ENCODE measurements at regions not wholly inside any gene's neighbourhood (a gene's known extent, or its start where the extent isn't known, plus 50 kb on each side); places are given as distances from the start of the nearest gene placed in this dataset.

DNA sequence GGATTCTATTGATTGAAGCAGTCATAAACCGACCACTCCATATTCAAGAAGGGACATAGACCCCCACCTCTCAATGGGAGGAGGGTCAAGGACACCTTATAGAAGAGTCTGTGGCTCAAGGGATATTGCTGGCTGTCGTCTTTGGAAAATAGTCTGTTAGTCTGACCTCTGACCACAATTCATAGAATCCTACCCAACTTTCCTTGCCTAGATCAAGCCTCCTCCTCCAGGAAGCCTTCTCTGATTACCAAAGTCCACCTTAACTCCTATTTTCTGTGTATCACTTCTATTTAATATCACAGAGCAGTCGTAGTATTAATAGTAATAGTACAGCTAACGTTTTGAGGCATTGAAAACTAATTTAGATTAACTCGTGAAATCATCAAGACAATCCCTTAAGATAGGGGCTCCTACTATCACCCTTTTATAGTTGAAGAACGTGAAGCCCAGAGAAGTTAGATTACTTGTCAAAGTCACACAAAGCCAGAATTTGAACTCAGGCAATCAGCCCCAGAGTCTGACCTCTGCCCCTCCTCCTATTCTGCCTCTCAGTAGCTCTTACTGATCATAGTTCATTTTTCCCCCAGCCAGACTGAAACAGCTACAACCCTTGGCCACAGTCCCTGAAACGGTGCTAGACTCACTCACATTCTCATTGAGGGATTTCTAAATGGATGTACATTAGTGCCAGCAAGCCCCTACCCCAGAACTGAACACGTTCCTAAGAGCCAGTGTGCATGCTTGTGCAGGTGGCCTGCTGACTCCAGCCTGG, 636.6 kb downstream of the MID1IP1 start:
- no peak for DNase-seq (ENCODE audit: low read depth in 2 of 2)

DNA sequence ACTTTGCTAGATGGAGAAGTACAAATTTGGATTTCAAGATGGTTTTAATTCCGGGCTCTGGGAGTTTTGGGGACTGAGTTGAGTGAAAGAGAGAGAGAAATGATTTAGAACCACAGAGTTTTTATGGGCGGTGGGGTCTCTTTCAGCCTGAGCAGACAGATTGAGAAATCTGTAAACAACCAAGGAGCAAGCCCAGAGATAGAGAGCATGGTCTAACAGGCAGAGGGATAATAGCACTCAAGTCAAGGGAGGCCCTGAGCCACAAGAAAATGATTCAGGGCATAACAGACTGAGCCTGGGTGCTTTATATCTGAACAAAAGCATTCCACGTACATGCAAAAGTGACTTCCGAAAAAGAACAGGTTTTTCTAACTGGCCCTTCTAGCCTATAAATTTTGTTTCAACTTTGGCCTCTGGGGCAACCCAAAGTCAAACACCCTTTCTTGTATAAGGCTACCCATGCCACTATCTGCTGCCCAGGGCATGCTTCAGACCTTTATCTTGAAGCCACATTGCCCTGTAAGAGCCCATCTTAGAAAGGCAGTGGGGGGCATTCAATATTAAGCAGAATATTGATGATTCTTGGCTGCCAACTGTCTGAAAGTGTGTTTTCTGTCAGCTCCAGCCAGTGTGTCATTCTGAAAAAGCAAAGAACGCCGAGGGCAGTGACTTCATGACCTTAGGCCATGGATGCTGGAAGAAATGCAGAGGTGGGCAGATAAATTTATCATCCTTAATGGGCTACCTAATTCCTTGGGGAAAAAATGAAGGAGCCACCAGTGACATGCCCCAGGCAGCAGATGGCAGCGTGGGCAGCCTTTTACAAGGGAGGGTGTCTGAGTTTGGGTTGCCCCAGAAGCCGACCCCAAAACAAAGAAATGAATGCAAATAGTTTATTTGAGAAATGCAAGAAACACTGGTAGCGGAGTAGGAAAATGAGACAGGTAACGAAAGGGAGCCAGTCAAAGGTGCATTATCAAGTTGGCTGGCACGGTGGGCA, 637.6 kb downstream of the MID1IP1 start:
- DNase-seq (ENCODE audit: low read depth in 2 of 2): no peak

DNA sequence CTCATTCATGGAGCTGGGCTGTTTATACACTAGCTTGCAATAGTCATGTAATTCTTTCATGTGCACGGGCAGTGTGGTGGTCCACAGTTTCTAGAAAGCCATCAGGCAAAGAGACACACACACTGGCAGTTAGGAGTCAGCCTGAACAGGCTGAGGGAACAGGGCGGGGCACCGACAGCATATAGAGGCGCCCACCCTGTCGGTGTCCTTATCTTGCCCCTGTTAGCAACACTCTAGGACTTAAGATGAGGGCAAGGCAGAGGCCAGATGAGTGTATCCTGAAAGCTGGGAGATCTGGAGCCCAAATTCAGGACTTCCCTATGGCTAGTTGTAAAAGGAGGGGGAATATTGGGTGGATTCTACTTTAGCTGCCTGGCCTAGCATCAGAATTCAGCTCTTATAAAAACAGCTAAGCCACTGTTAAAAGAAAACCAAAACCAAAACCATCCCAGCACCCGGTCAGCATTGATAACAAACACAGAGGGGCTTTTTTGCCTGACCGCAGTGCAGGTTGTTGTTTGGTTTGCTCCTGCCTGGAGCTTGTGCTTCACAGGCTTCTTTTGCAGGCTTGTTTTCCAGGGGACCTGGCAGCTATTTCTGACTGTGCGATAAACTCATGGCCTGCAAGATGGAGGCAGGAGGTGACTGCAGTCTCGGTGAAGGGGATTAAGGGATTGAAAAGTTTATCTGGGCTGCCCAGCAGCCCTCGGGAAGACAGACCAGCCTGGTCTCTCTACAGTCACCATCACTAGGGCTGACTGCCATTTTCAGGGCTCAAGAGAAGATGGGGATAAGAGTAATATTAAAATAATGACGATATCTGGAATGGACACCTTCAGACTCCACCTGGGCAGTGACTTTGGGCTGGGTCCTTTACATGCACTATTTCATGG, 638.9 kb downstream of the MID1IP1 start:
- DNase-seq (ENCODE audit: low read depth in 2 of 2): no peak

DNA sequence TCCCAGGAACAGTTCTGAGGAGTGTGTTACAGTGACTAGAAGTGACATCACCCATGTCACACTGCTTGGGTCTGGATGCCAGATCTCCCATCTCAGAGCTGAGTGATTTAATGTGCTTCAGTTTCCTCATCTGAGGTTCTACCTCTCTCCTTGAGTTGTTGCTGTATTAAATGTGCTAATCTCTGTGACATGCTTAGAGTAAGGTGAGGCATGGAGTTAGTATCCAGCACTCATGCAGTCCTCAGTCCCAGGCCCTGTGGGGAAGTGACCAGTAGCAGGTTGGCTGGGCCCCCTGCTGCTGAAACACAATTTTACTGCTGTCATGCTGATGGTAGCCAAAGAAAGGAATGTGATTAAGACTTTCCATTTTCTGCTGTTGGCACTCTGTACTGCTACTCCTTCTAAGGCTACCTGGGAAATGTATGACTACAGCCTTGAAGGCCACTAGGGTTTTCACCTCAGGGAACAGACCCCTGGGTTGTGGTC, 639.6 kb downstream of the MID1IP1 start:
- DNase-seq (ENCODE audit: low read depth in 2 of 2): no peak

DNA sequence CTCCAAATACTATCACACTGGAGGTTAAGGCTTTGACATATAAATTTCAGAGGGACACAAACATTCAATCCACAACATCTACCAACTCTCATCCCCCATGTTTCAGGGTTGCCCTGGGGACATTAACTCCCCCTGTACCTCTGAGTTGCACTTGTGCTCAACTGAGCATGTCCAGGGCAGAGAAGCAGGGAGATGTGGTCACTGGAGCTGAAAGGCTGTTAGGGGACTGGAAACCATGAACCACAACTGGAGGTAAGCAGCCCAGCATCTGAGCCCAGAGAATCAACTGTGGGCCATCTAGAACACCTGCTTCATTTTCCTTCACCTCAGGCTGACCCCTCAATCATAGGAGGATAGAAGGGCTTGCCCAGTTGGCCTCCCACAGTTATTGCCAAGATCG, 641.1 kb downstream of the MID1IP1 start:
- DNase-seq (ENCODE audit: low read depth in 2 of 2): no peak

DNA sequence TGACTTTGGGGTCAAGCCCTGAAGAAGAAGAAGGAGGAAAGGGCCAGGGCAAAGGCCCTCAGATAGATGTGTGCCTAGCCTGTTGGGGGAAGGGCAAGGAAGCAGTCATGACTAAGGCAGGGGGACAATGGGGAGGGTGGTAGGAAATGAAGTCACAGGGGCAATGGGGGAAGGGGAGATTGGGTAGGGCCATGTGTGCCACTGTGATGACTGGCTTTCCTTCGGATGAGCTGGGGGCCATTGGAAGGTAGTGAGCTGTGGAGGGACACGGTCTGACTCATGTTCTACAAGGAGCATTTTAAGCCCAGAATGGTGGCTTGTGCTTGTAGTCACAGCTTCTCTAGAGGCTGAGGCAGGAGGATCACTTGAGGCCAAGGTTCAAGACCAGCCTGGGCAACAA, 642.0 kb downstream of the MID1IP1 start:
- no peak for DNase-seq (ENCODE audit: low read depth in 2 of 2)

DNA sequence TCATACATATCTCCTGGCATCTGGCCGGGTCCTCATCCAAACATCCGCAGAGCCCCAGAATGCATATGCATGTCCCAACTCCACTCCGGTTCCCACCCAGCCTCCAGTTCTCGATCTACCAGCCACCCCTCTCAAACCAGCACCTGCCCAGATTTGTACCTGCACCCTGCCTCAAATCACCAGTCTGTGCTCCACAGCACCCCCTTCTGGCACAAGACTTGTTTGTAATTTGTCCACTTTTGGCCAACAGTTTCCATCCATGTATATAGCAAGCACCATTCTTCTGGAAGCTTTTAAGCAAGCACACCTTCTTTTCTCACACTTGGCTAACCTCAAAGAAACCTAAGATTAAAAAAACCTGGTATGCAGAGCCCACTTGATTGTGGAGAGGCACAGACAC, 644.1 kb downstream of the MID1IP1 start:
- DNase-seq (ENCODE audit: low read depth in 2 of 2): peak in 1 of 2 donors; percentile 54

DNA sequence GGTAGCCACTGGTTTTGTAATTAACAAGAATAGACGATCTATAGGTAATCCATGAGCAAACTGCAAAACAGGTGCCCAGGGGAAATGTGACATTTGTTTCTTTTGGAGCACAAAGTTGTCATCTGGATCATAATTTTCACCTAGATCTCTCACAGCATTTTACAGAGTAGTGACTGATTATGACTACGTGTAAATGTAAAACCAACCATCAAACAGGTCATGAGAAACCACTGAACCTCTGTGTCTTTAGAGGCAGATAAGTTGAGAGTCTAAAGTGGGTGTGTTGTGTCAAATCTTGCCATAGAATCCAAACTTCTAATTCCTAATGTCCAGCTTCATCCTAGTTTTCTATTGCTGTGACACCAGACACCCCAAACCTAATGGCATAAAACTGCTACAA, 648.1 kb downstream of the MID1IP1 start:
- DNase-seq (ENCODE audit: low read depth in 2 of 2): no peak

DNA sequence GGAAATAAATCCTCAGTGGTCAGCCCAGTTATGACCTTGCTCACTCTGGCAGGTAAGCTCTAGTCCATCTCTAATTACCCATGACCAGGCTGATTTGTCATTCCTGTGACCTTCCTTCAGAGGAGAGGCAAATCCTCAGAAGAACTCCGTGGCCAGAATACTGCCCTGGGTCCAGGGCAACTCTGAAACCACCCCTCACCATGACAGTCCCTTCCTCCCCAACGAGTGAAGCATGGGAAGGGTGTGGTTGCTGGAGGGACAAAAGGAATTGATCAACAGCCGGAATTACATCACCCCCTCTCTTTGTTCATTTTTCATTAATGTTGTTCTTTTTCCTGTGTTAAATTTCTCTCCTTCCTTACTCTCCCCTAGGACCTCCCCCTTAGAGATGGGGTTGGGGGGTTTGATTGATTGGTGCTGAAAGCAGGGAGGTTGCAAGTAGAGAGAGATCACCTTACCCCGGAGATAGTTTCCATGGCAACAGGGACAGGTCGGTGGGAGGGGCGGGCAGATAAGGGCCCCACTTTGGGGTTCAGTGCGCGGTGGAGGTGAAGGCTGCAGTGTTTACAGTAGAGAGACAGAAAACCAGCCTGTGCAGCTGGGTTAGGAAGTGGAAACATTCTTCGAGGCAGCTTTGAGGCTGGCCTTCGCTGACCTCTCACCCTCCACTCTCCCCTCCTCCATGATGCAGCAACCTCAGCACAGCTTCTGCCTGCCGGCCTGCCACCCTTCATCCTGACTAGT, 647.4 kb downstream of the BCOR start:
- DNase-seq (ENCODE audit: low read depth in 2 of 2): no peak

DNA sequence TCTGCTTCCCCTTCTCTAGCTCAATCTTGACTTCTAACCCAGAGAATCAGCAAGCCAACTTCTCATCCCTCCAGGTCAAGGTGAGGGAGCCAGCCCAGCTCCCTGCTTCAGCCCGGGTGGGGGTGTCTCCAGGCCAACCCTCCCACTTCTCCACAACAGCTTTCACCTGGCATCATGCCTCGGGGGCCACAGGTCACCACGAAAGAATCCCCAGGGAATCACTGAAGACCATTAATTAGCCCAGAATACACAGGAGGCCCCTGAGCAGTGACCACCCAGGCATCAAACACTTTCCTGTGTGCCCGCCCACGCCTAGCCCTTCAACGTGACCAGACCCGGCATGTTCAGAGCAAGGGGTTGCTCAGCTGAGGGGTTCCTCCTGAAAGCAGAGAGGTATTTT, 646.7 kb downstream of the BCOR start:
- no peak for DNase-seq (ENCODE audit: low read depth in 2 of 2)

DNA sequence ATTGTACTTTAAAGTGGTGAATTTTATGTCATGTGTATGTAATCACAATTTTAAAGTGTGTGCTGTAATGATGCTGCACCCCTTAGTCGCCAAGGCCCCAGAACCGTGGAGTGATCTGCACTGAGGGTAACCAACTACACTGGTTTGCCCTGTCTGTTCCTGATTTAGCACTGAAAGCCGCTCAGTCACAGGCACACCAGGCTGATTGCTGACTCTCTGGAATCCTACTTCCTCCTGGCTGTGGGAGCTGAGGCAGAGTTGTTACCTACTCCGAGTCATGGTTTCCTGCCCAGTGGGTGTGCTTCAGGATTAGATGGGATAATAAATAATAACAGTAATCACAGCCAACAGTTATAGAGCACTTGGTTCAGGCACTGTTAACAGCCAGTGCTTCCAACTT, 645.4 kb downstream of the BCOR start:
- DNase-seq (ENCODE audit: low read depth in 2 of 2): no peak

DNA sequence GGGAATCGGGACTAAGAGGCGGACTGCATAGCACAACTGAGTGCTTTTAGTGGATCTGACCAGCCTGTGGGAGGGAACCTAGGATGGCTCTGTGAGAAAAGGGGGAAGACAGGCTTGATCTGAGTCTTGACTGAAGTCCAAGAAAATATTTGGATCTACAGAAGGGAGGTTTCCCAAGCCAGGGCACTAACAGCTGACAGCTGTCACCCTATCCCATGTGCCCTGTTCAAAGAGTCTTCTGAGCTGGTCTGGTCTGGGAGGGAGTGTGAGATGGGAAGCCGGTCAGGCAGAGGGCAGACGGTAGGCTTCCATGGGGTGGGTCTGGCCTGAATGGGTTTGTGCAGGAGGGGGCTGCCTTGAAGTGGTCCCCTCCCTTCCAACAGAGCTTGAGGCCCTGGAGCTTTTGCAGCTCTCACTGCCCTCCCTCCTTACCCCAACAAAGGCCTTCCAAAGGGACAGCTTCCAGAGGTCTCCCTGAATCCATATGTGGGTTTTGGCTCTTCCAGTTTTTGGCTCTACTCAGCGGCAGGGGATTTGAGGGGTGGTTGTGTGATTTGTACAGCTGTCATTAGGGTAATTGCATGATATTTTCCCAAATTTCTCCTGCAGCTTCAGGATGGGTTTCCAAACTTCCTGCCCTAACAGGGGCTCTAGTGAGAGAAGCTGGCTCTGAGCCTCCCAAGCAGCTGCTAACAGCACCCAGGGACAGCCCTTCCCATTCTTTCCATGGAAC, 643.7 kb downstream of the BCOR start:
- no peak for DNase-seq (ENCODE audit: low read depth in 2 of 2)

DNA sequence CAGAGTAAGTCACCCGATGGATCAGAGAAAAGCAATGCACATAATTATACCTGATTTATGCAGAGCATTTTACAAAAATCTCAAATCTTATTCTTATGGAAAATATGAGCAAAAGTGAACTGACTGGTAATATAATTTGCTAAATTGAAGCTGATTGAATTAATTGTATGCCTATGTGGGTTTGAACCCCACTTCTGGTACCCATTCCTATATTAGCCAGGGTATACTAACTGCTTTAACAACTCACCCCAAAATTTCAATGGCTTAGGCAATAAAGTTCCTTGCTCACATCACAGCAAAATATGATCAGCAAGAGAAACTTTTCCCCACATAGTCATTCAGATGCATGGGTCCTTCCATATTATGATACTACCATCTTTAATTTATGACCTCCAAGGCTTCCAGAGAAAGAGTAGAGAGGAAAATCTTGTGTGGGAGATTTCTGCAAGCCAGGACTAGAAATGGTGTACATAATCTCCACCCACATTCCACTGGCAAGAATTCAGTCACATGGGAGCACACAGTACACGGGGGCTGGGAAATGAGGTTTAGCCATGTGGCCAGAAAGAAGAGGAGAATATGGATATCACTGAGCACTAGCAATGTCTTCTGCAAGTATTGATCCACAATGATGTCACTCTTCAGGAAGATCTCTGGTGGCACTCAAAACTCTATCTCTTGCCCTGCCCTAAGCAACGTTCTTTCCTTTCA, 640.7 kb downstream of the BCOR start:
- DNase-seq (ENCODE audit: low read depth in 2 of 2): no peak

DNA sequence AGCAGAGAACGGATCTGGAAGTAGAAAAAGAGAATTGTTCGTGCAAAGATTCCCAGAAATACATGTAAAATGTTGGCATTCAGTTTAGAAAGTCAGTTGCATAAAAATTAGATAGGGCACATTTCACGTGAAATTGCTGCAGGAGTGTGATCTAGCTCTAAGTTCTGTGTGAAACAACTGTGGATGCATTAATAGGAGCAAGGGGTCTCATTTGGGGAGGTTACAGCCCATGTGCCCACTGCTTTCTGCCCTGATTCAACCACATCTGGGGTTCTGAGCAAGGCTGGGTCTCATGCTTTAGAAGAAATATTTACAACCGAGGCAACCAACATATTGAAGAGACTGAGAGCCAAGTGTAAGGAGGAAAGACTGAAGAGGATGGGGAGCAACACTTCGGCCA, 639.0 kb downstream of the BCOR start:
- DNase-seq (ENCODE audit: low read depth in 2 of 2): no peak

DNA sequence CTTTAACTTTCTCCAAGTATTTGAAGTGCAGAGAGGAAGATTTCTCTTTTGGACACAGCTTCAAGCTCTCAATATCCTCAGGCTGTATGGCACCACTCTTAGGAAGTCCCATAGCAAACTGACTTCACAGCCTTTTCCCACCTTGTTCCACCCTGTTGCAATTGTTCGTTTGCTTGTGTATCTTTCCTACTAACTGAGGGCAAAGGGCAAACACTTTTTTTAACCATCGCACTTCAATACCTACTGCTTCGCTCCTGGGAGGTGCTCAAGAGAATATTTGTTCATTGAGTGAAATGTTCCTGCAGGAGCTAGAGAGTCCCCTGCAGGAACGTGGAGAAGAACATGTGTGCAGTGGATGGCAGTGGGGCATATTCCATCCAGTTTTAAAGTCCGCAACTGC, 638.6 kb downstream of the BCOR start:
- DNase-seq (ENCODE audit: low read depth in 2 of 2): no peak

DNA sequence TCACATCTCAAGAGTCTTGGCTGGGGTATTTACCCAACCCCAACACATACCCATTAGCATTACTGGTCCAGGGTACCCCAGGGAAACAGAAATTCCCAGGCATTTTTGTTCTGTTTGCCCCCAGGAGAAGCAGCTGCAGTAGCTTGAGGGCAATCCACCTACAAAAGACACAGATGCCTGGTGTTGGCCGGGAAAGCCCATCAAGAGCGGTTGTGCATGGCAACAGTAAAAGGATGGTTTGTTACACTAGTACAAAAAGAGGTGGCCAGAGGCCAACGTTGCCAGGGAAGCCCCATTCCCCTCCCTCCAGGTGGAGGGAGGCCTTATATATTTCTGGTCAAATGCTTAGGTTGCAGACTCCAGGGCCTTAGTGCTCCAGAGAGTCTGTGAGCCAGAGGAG, 637.8 kb downstream of the BCOR start:
- no peak for DNase-seq (ENCODE audit: low read depth in 2 of 2)

DNA sequence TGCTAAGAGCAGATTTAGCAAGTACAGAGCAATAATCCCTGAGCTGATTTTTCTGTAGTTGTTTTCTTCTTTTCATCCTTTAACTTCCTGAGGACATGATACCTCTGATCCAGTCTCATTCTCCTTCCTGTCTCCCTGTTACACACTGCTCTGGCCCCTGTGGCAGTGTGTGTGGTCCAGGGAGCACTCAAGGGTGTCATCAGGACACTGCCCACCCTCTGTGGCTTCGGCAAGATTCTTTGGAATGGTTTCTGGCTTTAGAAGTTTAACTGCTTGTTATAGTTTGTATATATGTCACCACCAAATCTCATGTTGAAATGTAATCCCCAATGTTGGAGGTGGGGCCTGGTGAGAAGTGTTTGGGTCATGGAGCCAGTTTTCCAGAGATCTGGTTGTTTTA, 637.3 kb downstream of the BCOR start:
- DNase-seq (ENCODE audit: low read depth in 2 of 2): no peak

DNA sequence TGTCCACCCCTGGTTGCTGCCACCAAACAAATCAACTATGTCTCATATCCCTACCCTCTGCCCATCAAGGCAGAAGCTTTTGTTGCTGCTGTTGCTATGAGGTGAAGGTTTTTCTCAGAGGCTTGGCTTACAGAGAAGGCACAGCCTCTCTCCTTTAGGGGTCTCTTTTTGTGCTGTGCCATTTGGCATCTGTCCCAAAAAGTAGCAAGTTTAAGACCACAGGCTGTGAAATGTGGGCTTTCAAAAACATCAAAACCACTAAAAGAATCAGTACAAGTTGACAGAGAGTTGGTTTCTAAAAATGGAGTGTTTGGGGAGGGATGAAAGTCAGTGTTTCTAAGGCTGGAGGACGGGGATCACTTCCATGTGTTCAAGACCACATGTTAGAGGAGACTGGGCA, 634.9 kb downstream of the BCOR start:
- DNase-seq (ENCODE audit: low read depth in 2 of 2): no peak

DNA sequence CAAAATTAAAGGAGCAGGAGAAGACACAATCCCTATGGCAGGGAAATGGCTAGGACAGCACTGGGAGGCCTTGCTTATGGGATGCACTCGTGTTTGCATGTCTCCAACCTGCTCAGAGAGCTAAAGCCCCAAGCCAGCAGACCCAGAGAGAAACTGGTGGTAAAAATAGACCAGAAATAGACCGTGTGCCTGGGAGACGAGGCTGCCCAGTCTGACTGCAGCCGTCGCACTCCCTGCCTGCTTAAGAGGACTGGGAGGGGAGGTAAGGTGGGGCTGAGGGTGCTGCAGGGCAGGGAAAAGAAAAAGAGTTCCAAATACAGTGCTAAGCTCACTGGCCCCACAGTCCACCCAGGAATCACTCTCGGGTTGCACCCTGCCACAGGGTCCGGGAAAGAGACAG, 633.5 kb downstream of the BCOR start:
- no peak for DNase-seq (ENCODE audit: low read depth in 2 of 2)

DNA sequence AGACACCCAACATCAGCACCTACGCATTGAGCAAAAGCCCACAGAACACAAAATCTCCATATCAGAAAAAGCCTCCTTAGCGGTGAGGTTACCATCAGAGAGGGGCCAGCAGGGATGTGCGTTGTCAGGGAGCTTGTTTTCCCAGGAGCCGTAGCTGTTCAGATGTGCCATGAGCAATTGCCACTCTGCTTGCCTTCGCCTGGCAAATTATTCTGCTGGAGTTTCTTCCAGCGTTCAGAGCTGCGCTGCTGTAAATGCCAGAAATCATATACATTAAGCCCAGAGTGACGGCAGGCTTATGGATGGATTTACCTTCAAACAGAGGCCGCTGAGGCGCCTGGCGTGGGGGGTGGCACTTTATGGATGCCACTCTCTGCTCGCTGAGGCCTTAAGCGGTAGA, 632.3 kb downstream of the BCOR start:
- no peak for DNase-seq (ENCODE audit: low read depth in 2 of 2)
